Panc1 (cell line): ENCODE measurements at regions not wholly inside any gene's neighbourhood (a gene's known extent, or its start where the extent isn't known, plus 50 kb on each side); places are given as distances from the start of the nearest gene placed in this dataset.

Source experiments
- ATAC-seq: fragments of 200-7000 bp; cut with Tn5 transposase; 2 replicates; pipeline ENCODE4 v1.9.1; 2020; ENCODE audit warnings: mild to moderate bottlenecking, moderate library complexity
- BruUV-seq: library from RNA; stranded (reverse); fragments of 400-500 nt; replicated peaks from 2 replicates; lab custom pipeline; 2021; lab: Mats Ljungman, UMichigan
- CTCF ChIA-PET: fragments of 300-600 bp; sonication (Branson Sonifier 250); formaldehyde crosslinking; loops from one replicate; lab custom pipeline; 2022; ENCODE audit warnings: antibody characterized with exemption; lab: Charles Lee
- POLR2A ChIA-PET: fragments of 300-600 bp; sonication (Branson Sonifier 250); formaldehyde crosslinking; loops from one replicate; lab custom pipeline; 2022; ENCODE audit warnings: antibody characterized with exemption; lab: Charles Lee
- DNase-seq: peaks from one replicate; pipeline ENCODE4 v3.0.0-alpha.2; 2010; ENCODE audit warnings: low read depth, low spot score
- H3K27ac ChIP-seq: 2 replicates; pipeline ENCODE4 v1.5.1; 2011; ENCODE audit warnings: mild to moderate bottlenecking, low read length, inconsistent platforms
- H3K27me3 ChIP-seq: fragments of 200-500 bp; sonication (Bioruptor generic); 2 replicates; pipeline ENCODE4 v1.6.0; 2014; ENCODE audit warnings: low read length, inconsistent platforms; ENCODE audit not compliant: control insufficient read depth, insufficient read depth
- H3K36me3 ChIP-seq: fragments of 200-500 bp; sonication (Bioruptor generic); 2 replicates; pipeline ENCODE4 v1.5.1; 2014; ENCODE audit warnings: inconsistent platforms, mild to moderate bottlenecking, low read length, moderate library complexity; ENCODE audit not compliant: control insufficient read depth, insufficient read depth
- H3K4me1 ChIP-seq: 2 replicates; pipeline ENCODE4 v1.5.1; 2011; ENCODE audit warnings: inconsistent platforms, mild to moderate bottlenecking, low read length, moderate library complexity; ENCODE audit not compliant: control insufficient read depth, insufficient read depth
- H3K4me3 ChIP-seq, 2 experiments: 2 replicates each; pipeline ENCODE4 v1.5.1; 2011 to 2012; ENCODE audit warnings: low read depth in 2 of 2, low read length in 2 of 2, mild to moderate bottlenecking in 2 of 2, inconsistent platforms in 1 of 2, moderate library complexity in 1 of 2
- H3K9me3 ChIP-seq: fragments of 200-500 bp; sonication (Bioruptor generic); 2 replicates; pipeline ENCODE4 v1.5.1; 2014; ENCODE audit warnings: low read depth, mild to moderate bottlenecking, inconsistent platforms, low read length, moderate library complexity; ENCODE audit not compliant: control insufficient read depth, insufficient read depth
- CTCF ChIP-seq: fragments of 450-650 bp; IDR thresholded peaks from 2 replicates; pipeline ENCODE4 v1.5.1; 2017; ENCODE audit warnings: mild to moderate bottlenecking
- POLR2AphosphoS5 ChIP-seq: IDR thresholded peaks from 2 replicates; pipeline ENCODE4 v1.6.1; 2012; ENCODE audit warnings: mild to moderate bottlenecking, low read depth, low read length, moderate library complexity
- SIN3A ChIP-seq: IDR thresholded peaks from 2 replicates; pipeline ENCODE4 v1.6.1; 2012; ENCODE audit warnings: low read depth, mild to moderate bottlenecking, low read length, moderate library complexity, borderline replicate concordance; ENCODE audit not compliant: insufficient read depth
- TCF7L2 ChIP-seq: IDR thresholded peaks from 2 replicates; pipeline ENCODE4 v1.6.1; 2011; ENCODE audit warnings: mild to moderate bottlenecking, low read depth, low read length, inconsistent platforms
- in situ Hi-C: cut with HindIII; loops from 2 replicates; pipeline ENCODE4 v1.10.0; 2016; ENCODE audit warnings: low sequenced_read_pairs, low pct_unique_long_range_greater_than_20kb
- intact Hi-C: fragments of 100-400 bp; cut with micrococcal nuclease; formaldehyde crosslinking; loops from one replicate; pipeline ENCODE4 v1.10.0; 2022; ENCODE audit not compliant: unreplicated experiment
- TF ChIP-seq, protein P1 (sequence below), 2 experiments: IDR thresholded peaks; 2 replicates each; pipeline ENCODE4 v1.6.1; 2011 to 2012; ENCODE audit warnings: low read depth in 2 of 2, control low read depth in 1 of 2, low read length in 1 of 2, mild to moderate bottlenecking in 1 of 2, moderate library complexity in 1 of 2; ENCODE audit not compliant: insufficient read depth in 1 of 2

GRCh38 chr4:123455360-123455759 lies 58.8 kb downstream of the SPRY1 start:
- ChIA-PET CTCF (no interaction called here), POLR2A (no interaction called here)
- DNase-seq (no peak), ATAC-seq (no peak)
- Histone ChIP-seq H3K27ac (peak overlapping the region; percentile 56; the same call in 1 of the 2 replicates), H3K4me1 (peaks cover 13% of the 10 kb centered on the region), H3K27me3 (no peaks in the 10 kb centered on the region), H3K9me3 (no peaks in the 10 kb centered on the region), H3K36me3 (no peaks in the 10 kb centered on the region), H3K4me3 (no peak overlapping the region)
- in situ Hi-C loops (no loop called here), intact Hi-C loops (no loop called here)
- no TSS peak for BruUV-seq
- TF ChIP-seq, protein P1, sequence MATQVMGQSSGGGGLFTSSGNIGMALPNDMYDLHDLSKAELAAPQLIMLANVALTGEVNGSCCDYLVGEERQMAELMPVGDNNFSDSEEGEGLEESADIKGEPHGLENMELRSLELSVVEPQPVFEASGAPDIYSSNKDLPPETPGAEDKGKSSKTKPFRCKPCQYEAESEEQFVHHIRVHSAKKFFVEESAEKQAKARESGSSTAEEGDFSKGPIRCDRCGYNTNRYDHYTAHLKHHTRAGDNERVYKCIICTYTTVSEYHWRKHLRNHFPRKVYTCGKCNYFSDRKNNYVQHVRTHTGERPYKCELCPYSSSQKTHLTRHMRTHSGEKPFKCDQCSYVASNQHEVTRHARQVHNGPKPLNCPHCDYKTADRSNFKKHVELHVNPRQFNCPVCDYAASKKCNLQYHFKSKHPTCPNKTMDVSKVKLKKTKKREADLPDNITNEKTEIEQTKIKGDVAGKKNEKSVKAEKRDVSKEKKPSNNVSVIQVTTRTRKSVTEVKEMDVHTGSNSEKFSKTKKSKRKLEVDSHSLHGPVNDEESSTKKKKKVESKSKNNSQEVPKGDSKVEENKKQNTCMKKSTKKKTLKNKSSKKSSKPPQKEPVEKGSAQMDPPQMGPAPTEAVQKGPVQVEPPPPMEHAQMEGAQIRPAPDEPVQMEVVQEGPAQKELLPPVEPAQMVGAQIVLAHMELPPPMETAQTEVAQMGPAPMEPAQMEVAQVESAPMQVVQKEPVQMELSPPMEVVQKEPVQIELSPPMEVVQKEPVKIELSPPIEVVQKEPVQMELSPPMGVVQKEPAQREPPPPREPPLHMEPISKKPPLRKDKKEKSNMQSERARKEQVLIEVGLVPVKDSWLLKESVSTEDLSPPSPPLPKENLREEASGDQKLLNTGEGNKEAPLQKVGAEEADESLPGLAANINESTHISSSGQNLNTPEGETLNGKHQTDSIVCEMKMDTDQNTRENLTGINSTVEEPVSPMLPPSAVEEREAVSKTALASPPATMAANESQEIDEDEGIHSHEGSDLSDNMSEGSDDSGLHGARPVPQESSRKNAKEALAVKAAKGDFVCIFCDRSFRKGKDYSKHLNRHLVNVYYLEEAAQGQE (IDR thresholded peaks at IDR 0.05; ENCODE audit: insufficient read depth in 1 of 2, low read depth in 2 of 2, low read length in 1 of 2) = no peak
- TF ChIP-seq CTCF = no peak
- TF ChIP-seq POLR2AphosphoS5 = no peak
- TF ChIP-seq TCF7L2 = no peak

DNA sequence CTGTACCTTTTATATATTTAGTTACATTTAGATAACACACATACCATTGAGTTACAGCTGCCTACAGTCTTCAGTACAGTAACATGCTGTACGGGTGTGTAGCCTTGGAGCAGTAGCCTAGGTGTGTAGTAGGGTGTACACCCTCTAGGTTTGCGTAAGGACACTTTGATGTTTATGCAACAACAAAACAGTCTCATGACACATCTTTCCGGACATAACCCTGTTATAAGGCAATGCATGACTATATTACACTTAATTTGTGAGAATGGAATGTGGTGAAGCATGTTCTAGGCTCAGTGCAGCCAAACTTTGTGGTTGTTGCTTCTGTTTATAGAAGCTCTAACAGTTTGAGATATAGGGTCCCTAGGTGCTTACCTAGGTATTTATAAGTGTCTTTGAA lies 65.4 kb downstream of the SPRY1 start:
- intact Hi-C loops = no loop called here
- ChIA-PET POLR2A (no interaction called here), CTCF (no interaction called here)
- TF ChIP-seq TCF7L2 (no peak), SIN3A (no peak), POLR2AphosphoS5 (no peak)
- TF ChIP-seq, protein P1 (IDR thresholded peaks at IDR 0.05; ENCODE audit: insufficient read depth in 1 of 2, low read depth in 2 of 2, low read length in 1 of 2) = no peak
- H3K4me3 ChIP-seq = no peak overlapping the region
- no peaks in the 10 kb centered on the region for H3K4me1 ChIP-seq
- H3K36me3 ChIP-seq = no peaks in the 10 kb centered on the region
- DNase-seq (no peak), ATAC-seq (no peak)
- H3K27ac ChIP-seq = peak overlapping the region; percentile 31; the same call in 1 of the 2 replicates
- H3K27me3 ChIP-seq = no peaks in the 10 kb centered on the region
- no peaks in the 10 kb centered on the region for H3K9me3 ChIP-seq
- in situ Hi-C loops = no loop called here
- BruUV-seq = no TSS peak
